Stimulated activated naive CD8-positive, alpha-beta T cell treated with anti-CD3 and anti-CD28 coated beads, Interleukin-15, Interleukin-2, amounts not matched to agents 100 ng/mL and 50 ng/mL, for 24 hours (primary cell): ENCODE measurements at regions not wholly inside any gene's neighbourhood (a gene's known extent, or its start where the extent isn't known, plus 50 kb on each side); places are given as distances from the start of the nearest gene placed in this dataset.
"Not testable (repeated sequence)": the region's sequence is repeated elsewhere in the genome, so short reads cannot be mapped to it uniquely, and the experiment has no call there.

Source experiments
- H3K27ac Mint-ChIP-seq: one replicate; pipeline ENCODE4 v1.8.0; 2021; ENCODE audit warnings: mild to moderate bottlenecking, mixed read lengths
- H3K27me3 Mint-ChIP-seq: one replicate; pipeline ENCODE4 v1.8.0; 2021; ENCODE audit warnings: mixed read lengths
- H3K36me3 Mint-ChIP-seq: one replicate; pipeline ENCODE4 v1.8.0; 2021; ENCODE audit warnings: low read depth, mixed read lengths
- H3K4me1 Mint-ChIP-seq: one replicate; pipeline ENCODE4 v1.8.0; 2021; ENCODE audit warnings: low read depth, mixed read lengths
- H3K4me3 Mint-ChIP-seq: one replicate; pipeline ENCODE4 v1.8.0; 2021; ENCODE audit warnings: mild to moderate bottlenecking, mixed read lengths
- H3K9me3 Mint-ChIP-seq: one replicate; pipeline ENCODE4 v1.8.0; 2021; ENCODE audit warnings: mixed read lengths

GRCh38 chr10:64148607-64149006 is 627.4 kb downstream of the REEP3 start:
- Mint-ChIP-seq H3K4me1 (no peaks in the 10 kb centered on the region), H3K36me3 (no peaks in the 10 kb centered on the region), H3K9me3 (peaks cover 4% of the 10 kb centered on the region), H3K4me3 (no peak overlapping the region), H3K27me3 (no peaks in the 10 kb centered on the region), H3K27ac (no peak overlapping the region)

GRCh38 chr10:64156166-64156565 is 635.0 kb downstream of the REEP3 start:
- Mint-ChIP-seq H3K27me3 (no peaks in the 10 kb centered on the region), H3K36me3 (no peaks in the 10 kb centered on the region), H3K9me3 (peaks cover 4% of the 10 kb centered on the region), H3K4me1 (no peaks in the 10 kb centered on the region), H3K4me3 (no peak overlapping the region), H3K27ac (no peak overlapping the region)

- Mint-ChIP-seq H3K4me3 (no peak overlapping the region), H3K4me1 (no peaks in the 10 kb centered on the region), H3K27me3 (no peaks in the 10 kb centered on the region), H3K9me3 (no peaks in the 10 kb centered on the region), H3K27ac (no peak overlapping the region), H3K36me3 (no peaks in the 10 kb centered on the region)
Measured at GRCh38 chr10:64158551-64158950, 637.4 kb downstream of the REEP3 start.

GRCh38 chr10:64159910-64160872 is 639.0 kb downstream of the REEP3 start:
- Mint-ChIP-seq H3K27me3 (no peaks in the 10 kb centered on the region), H3K36me3 (no peaks in the 10 kb centered on the region), H3K9me3 (no peaks in the 10 kb centered on the region), H3K4me1 (no peaks in the 10 kb centered on the region), H3K27ac (no peak overlapping the region), H3K4me3 (no peak overlapping the region)

GRCh38 chr10:64170791-64171190 is 649.6 kb downstream of the REEP3 start:
- Mint-ChIP-seq H3K27ac (no peak overlapping the region), H3K4me3 (no peak overlapping the region), H3K36me3 (no peaks in the 10 kb centered on the region), H3K4me1 (no peaks in the 10 kb centered on the region), H3K9me3 (peaks cover 18% of the 10 kb centered on the region), H3K27me3 (no peaks in the 10 kb centered on the region)

- H3K27me3 Mint-ChIP-seq, result no peaks in the 10 kb centered on the region
Measured at GRCh38 chr10:64173826-64174225, 652.6 kb downstream of the REEP3 start.

GRCh38 chr10:64174666-64175255 is 653.6 kb downstream of the REEP3 start:
- H3K9me3 Mint-ChIP-seq, result peaks cover 12% of the 10 kb centered on the region
- H3K27me3 Mint-ChIP-seq, result no peaks in the 10 kb centered on the region
- H3K4me1 Mint-ChIP-seq, result no peaks in the 10 kb centered on the region
- H3K4me3 Mint-ChIP-seq, result no peak overlapping the region
- H3K27ac Mint-ChIP-seq, result no peak overlapping the region
- H3K36me3 Mint-ChIP-seq, result no peaks in the 10 kb centered on the region

More at GRCh38 chr10:64173826-64174225, 652.6 kb downstream of the REEP3 start:
- H3K36me3 Mint-ChIP-seq, result no peaks in the 10 kb centered on the region
- H3K4me3 Mint-ChIP-seq, result no peak overlapping the region
- H3K4me1 Mint-ChIP-seq, result no peaks in the 10 kb centered on the region
- no peak overlapping the region for H3K27ac Mint-ChIP-seq
- H3K9me3 Mint-ChIP-seq, result peaks cover 12% of the 10 kb centered on the region

- H3K36me3 Mint-ChIP-seq, result no peaks in the 10 kb centered on the region
- H3K27ac Mint-ChIP-seq, result no peak overlapping the region
- H3K9me3 Mint-ChIP-seq, result peaks cover 8% of the 10 kb centered on the region
- H3K4me1 Mint-ChIP-seq, result no peaks in the 10 kb centered on the region
- no peak overlapping the region for H3K4me3 Mint-ChIP-seq
- H3K27me3 Mint-ChIP-seq, result no peaks in the 10 kb centered on the region
Measured at GRCh38 chr10:64175271-64175962, 654.2 kb downstream of the REEP3 start.

GRCh38 chr10:64182671-64183070 is 661.5 kb downstream of the REEP3 start:
- Mint-ChIP-seq H3K36me3 (no peaks in the 10 kb centered on the region), H3K4me1 (no peaks in the 10 kb centered on the region), H3K27ac (no peak overlapping the region), H3K9me3 (no peaks in the 10 kb centered on the region), H3K4me3 (no peak overlapping the region), H3K27me3 (no peaks in the 10 kb centered on the region)

GRCh38 chr10:64191286-64191685 is 670.1 kb downstream of the REEP3 start:
- Mint-ChIP-seq H3K9me3 (no peaks in the 10 kb centered on the region), H3K27me3 (no peaks in the 10 kb centered on the region), H3K4me3 (no peak overlapping the region), H3K4me1 (no peaks in the 10 kb centered on the region), H3K27ac (no peak overlapping the region), H3K36me3 (no peaks in the 10 kb centered on the region)

GRCh38 chr10:64196638-64197315 is 675.6 kb downstream of the REEP3 start:
- peaks cover 2% of the 10 kb centered on the region for H3K9me3 Mint-ChIP-seq
- H3K4me3 Mint-ChIP-seq, result no peak overlapping the region
- H3K27ac Mint-ChIP-seq, result no peak overlapping the region
- no peaks in the 10 kb centered on the region for H3K27me3 Mint-ChIP-seq
- no peaks in the 10 kb centered on the region for H3K36me3 Mint-ChIP-seq
- no peaks in the 10 kb centered on the region for H3K4me1 Mint-ChIP-seq

GRCh38 chr10:64201936-64202335 is 680.7 kb downstream of the REEP3 start:
- Mint-ChIP-seq H3K27ac (no peak overlapping the region), H3K9me3 (peaks cover 7% of the 10 kb centered on the region), H3K4me1 (no peaks in the 10 kb centered on the region), H3K4me3 (no peak overlapping the region), H3K27me3 (no peaks in the 10 kb centered on the region), H3K36me3 (no peaks in the 10 kb centered on the region)

GRCh38 chr10:64204504-64204903 is 683.3 kb downstream of the REEP3 start:
- H3K36me3 Mint-ChIP-seq, H3K4me1 Mint-ChIP-seq, H3K27ac Mint-ChIP-seq: not testable (repeated sequence)

GRCh38 chr10:64206409-64206808 is 685.2 kb downstream of the REEP3 start:
- H3K36me3 Mint-ChIP-seq, result no peaks in the 10 kb centered on the region
- H3K9me3 Mint-ChIP-seq, result peaks cover 21% of the 10 kb centered on the region
- no peak overlapping the region for H3K27ac Mint-ChIP-seq
- no peaks in the 10 kb centered on the region for H3K27me3 Mint-ChIP-seq
- H3K4me1 Mint-ChIP-seq, result no peaks in the 10 kb centered on the region
- no peak overlapping the region for H3K4me3 Mint-ChIP-seq

More at GRCh38 chr10:64204504-64204903, 683.3 kb downstream of the REEP3 start:
- H3K27me3 Mint-ChIP-seq, H3K4me3 Mint-ChIP-seq: not testable (repeated sequence)
- H3K9me3 Mint-ChIP-seq, result peaks cover 11% of the 10 kb centered on the region
